Spleen (tissue), 7 donors: ENCODE measurements at regions not wholly inside any gene's neighbourhood (a gene's known extent, or its start where the extent isn't known, plus 50 kb on each side); places are given as distances from the start of the nearest gene placed in this dataset.

Source experiments
- POLR2AphosphoS5 ChIP-seq, 3 donors: sonication (generic); formaldehyde crosslinking; IDR thresholded peaks; one replicate each; pipeline ENCODE4 v1.5.1; 2017; ENCODE audit warnings: antibody characterized with exemption in 3 of 3
- TF ChIP-seq, protein P1 (sequence below), 11 experiments: fragments of 200-600 bp in 7 of 11; fragments of 450-650 bp in 4 of 11; sonication (generic) in 4 of 11; IDR thresholded peaks in 8 of 11; conservative IDR thresholded peaks in 3 of 11; 1 replicate in 7 of 11; 2 replicates in 4 of 11; pipeline versions ENCODE4 v1.4.0 to v1.8.0; 2016 to 2021; ENCODE audit warnings: antibody characterized with exemption in 11 of 11, inconsistent platforms in 4 of 11, mild to moderate bottlenecking in 1 of 11
- donor health status: DM: no; HTN: no; CAD: no; lungs with moderate emphysema.
- donor health status: DM: no; HTN: no; CAD: no.
- donor health status: DM: no; HTN: no; CAD: no.

GRCh38 chr2:239576784-239577685 is 176.2 kb upstream of the HDAC4 start:
- TF ChIP-seq, protein P1, sequence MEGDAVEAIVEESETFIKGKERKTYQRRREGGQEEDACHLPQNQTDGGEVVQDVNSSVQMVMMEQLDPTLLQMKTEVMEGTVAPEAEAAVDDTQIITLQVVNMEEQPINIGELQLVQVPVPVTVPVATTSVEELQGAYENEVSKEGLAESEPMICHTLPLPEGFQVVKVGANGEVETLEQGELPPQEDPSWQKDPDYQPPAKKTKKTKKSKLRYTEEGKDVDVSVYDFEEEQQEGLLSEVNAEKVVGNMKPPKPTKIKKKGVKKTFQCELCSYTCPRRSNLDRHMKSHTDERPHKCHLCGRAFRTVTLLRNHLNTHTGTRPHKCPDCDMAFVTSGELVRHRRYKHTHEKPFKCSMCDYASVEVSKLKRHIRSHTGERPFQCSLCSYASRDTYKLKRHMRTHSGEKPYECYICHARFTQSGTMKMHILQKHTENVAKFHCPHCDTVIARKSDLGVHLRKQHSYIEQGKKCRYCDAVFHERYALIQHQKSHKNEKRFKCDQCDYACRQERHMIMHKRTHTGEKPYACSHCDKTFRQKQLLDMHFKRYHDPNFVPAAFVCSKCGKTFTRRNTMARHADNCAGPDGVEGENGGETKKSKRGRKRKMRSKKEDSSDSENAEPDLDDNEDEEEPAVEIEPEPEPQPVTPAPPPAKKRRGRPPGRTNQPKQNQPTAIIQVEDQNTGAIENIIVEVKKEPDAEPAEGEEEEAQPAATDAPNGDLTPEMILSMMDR (IDR thresholded peaks at IDR 0.05 in 8 of 11, conservative IDR thresholded peaks at IDR 0.05 in 3 of 11), result no peak
- no peak for TF ChIP-seq POLR2AphosphoS5 (IDR thresholded peaks at IDR 0.05)
